Stimulated activated CD8-positive, alpha-beta memory T cell treated with anti-CD3 and anti-CD28 coated beads, Interleukin-12 subunit alpha, Interleukin-12 subunit beta, amount 100 ng/mL, for 24 hours (primary cell): ENCODE measurements at regions not wholly inside any gene's neighbourhood (a gene's known extent, or its start where the extent isn't known, plus 50 kb on each side); places are given as distances from the start of the nearest gene placed in this dataset.

ENCODE experiments used
- DNase-seq: peaks from one replicate; pipeline ENCODE4 v3.0.0-alpha.2; 2020; ENCODE audit errors: extremely low read depth

- no peak for DNase-seq
Observed at GRCh38 chr18:46408334-46408987, 248.6 kb downstream of the LOXHD1 start.

- no peak for DNase-seq
Observed at GRCh38 chr18:46411191-46411828, 245.7 kb downstream of the LOXHD1 start.

- DNase-seq = no peak
Observed at GRCh38 chr18:46411867-46412690, 244.9 kb downstream of the LOXHD1 start.

GRCh38 chr18:46412916-46413315 lies 244.1 kb downstream of the LOXHD1 start:
- no peak for DNase-seq

- DNase-seq = no peak
Observed at GRCh38 chr18:46413684-46414083, 243.3 kb downstream of the LOXHD1 start.

- no peak for DNase-seq
Observed at GRCh38 chr18:46414863-46415262, 242.2 kb downstream of the LOXHD1 start.

- no peak for DNase-seq
Observed at GRCh38 chr18:46415532-46416252, 241.3 kb downstream of the LOXHD1 start.

GRCh38 chr18:46416706-46417638 lies 240.0 kb downstream of the LOXHD1 start:
- DNase-seq = no peak

GRCh38 chr18:46418663-46419260 lies 238.3 kb downstream of the LOXHD1 start:
- DNase-seq = no peak

- no peak for DNase-seq
Observed at GRCh38 chr18:46419391-46420141, 237.5 kb downstream of the LOXHD1 start.

- no peak for DNase-seq
Observed at GRCh38 chr18:46421973-46422551, 235.0 kb downstream of the LOXHD1 start.

- DNase-seq = no peak
Observed at GRCh38 chr18:46422552-46423055, 234.4 kb downstream of the LOXHD1 start.

GRCh38 chr18:46423226-46423805 lies 233.7 kb downstream of the LOXHD1 start:
- no peak for DNase-seq

- DNase-seq = no peak
Observed at GRCh38 chr18:46424898-46425297, 232.1 kb downstream of the LOXHD1 start.

- DNase-seq = no peak
Observed at GRCh38 chr18:46425511-46425910, 231.5 kb downstream of the LOXHD1 start.

- no peak for DNase-seq
Observed at GRCh38 chr18:46426021-46426678, 230.9 kb downstream of the LOXHD1 start.

- DNase-seq = no peak
Observed at GRCh38 chr18:46426679-46427047, 230.4 kb downstream of the LOXHD1 start.
